IMR-90 (cell line): ENCODE measurements at regions not wholly inside any gene's neighbourhood (a gene's known extent, or its start where the extent isn't known, plus 50 kb on each side); places are given as distances from the start of the nearest gene placed in this dataset.

Experiments
- ATAC-seq: fragments of 200-7000 bp; cut with Tn5 transposase; 2 replicates; pipeline ENCODE4 v1.9.1; 2020; ENCODE audit warnings: low read depth, mild to moderate bottlenecking, moderate library complexity
- BruUV-seq: library from RNA; stranded (reverse); fragments of 400-500 nt; replicated peaks from 2 replicates; lab custom pipeline; 2021; lab: Mats Ljungman, UMichigan
- CTCF ChIA-PET: fragments of 300-600 bp; formaldehyde crosslinking; extraction: SDS; loops from one replicate; lab custom pipeline; 2021; ENCODE audit warnings: antibody characterized with exemption; lab: Yijun Ruan, JAX
- POLR2A ChIA-PET: fragments of 300-600 bp; sonication (Branson Sonifier 250); formaldehyde crosslinking; loops from one replicate; lab custom pipeline; 2022; ENCODE audit warnings: antibody characterized with exemption; ENCODE audit not compliant: unreplicated experiment; lab: Charles Lee
- DNase-seq: peaks from one replicate; pipeline ENCODE4 v3.0.0; 2013
- H2AFZ ChIP-seq: replicated peaks from 2 replicates; pipeline ENCODE3; 2013; ENCODE audit warnings: low read length, mild to moderate bottlenecking; ENCODE audit not compliant: poor library complexity
- H2AK5ac ChIP-seq: 2 replicates; pipeline ENCODE4 v1.6.1; 2013; ENCODE audit warnings: low read depth, low read length, inconsistent platforms
- H2AK9ac ChIP-seq: replicated peaks from 2 replicates; pipeline ENCODE3; 2013; ENCODE audit warnings: mild to moderate bottlenecking, low read depth, low read length, moderate library complexity; ENCODE audit not compliant: poor library complexity
- H2BK120ac ChIP-seq: 2 replicates; pipeline ENCODE4 v1.6.1; 2013; ENCODE audit warnings: low read depth, low read length, inconsistent platforms
- H2BK15ac ChIP-seq: 3 replicates; pipeline ENCODE4 v1.6.1; 2013; ENCODE audit warnings: low read depth, low read length, inconsistent platforms
- H2BK20ac ChIP-seq: 2 replicates; pipeline ENCODE4 v1.6.1; 2013; ENCODE audit warnings: low read depth, mild to moderate bottlenecking, inconsistent platforms, low read length, moderate library complexity
- H2BK5ac ChIP-seq: 2 replicates; pipeline ENCODE4 v1.6.1; 2013; ENCODE audit warnings: mild to moderate bottlenecking, low read depth, low read length, inconsistent platforms; ENCODE audit not compliant: poor library complexity, severe bottlenecking
- H3K14ac ChIP-seq: replicated peaks from 2 replicates; pipeline ENCODE4 v1.6.1; 2013; ENCODE audit warnings: low read depth, low read length, inconsistent platforms
- H3K18ac ChIP-seq: 2 replicates; pipeline ENCODE4 v1.6.1; 2013; ENCODE audit warnings: low read depth, low read length, control low read depth
- H3K23ac ChIP-seq: 2 replicates; pipeline ENCODE4 v1.6.1; 2013; ENCODE audit warnings: low read depth, low read length, inconsistent platforms
- H3K27ac ChIP-seq: 2 replicates; pipeline ENCODE4 v1.5.1; 2013; ENCODE audit warnings: mild to moderate bottlenecking, control low read depth, low read length; ENCODE audit not compliant: insufficient read depth
- H3K27me3 ChIP-seq: 2 replicates; pipeline ENCODE4 v1.6.1; 2013; ENCODE audit warnings: low read length; ENCODE audit not compliant: control insufficient read depth, insufficient read depth
- H3K36me3 ChIP-seq: 2 replicates; pipeline ENCODE4 v1.6.1; 2013; ENCODE audit warnings: low read length, mixed read lengths; ENCODE audit not compliant: control insufficient read depth, insufficient read depth
- H3K4ac ChIP-seq: 2 replicates; pipeline ENCODE4 v1.6.1; 2013; ENCODE audit warnings: low read depth, low read length, inconsistent platforms
- H3K4me1 ChIP-seq: 2 replicates; pipeline ENCODE4 v1.6.1; 2013; ENCODE audit warnings: low read length, mixed read lengths; ENCODE audit not compliant: control insufficient read depth, insufficient read depth
- H3K4me2 ChIP-seq: 2 replicates; pipeline ENCODE4 v1.6.1; 2013; ENCODE audit warnings: low read depth, mild to moderate bottlenecking, control low read depth, low read length, moderate library complexity
- H3K4me3 ChIP-seq: 2 replicates; pipeline ENCODE4 v1.5.1; 2013; ENCODE audit warnings: low read depth, mild to moderate bottlenecking, control low read depth, low read length, moderate library complexity; ENCODE audit not compliant: insufficient read depth
- H3K56ac ChIP-seq: 2 replicates; pipeline ENCODE4 v1.6.1; 2013; ENCODE audit warnings: low read length, inconsistent platforms; ENCODE audit not compliant: insufficient read depth; ENCODE audit errors: extremely low read depth
- H3K79me1 ChIP-seq, 2 experiments: 2 replicates each; pipeline ENCODE4 v1.6.1; 2013; ENCODE audit warnings: low read length in 2 of 2, inconsistent platforms in 1 of 2, low read depth in 1 of 2
- H3K9ac ChIP-seq: 2 replicates; pipeline ENCODE4 v1.6.1; 2013; ENCODE audit warnings: low read depth, low read length, control low read depth
- H3K9me1 ChIP-seq: 2 replicates; pipeline ENCODE4 v1.6.1; 2013; ENCODE audit warnings: low read length, inconsistent platforms; ENCODE audit not compliant: insufficient read depth
- H3K9me3 ChIP-seq: 2 replicates; pipeline ENCODE4 v1.6.1; 2013; ENCODE audit warnings: low read length; ENCODE audit not compliant: control insufficient read depth, insufficient read depth
- H4K20me1 ChIP-seq: 2 replicates; pipeline ENCODE4 v1.6.1; 2013; ENCODE audit warnings: low read length, inconsistent platforms; ENCODE audit not compliant: insufficient read depth
- H4K5ac ChIP-seq: 2 replicates; pipeline ENCODE4 v1.6.1; 2013; ENCODE audit warnings: mild to moderate bottlenecking, low read depth, low read length, control low read depth
- H4K8ac ChIP-seq, 2 experiments: 2 replicates each; pipeline ENCODE4 v1.6.1; 2013; ENCODE audit warnings: low read depth in 2 of 2, low read length in 2 of 2, control low read depth in 1 of 2, inconsistent platforms in 1 of 2
- H4K91ac ChIP-seq: 2 replicates; pipeline ENCODE4 v1.6.1; 2013; ENCODE audit warnings: low read depth, low read length, inconsistent platforms; ENCODE audit not compliant: insufficient read depth
- MAFK ChIP-seq: IDR thresholded peaks from 2 replicates; pipeline ENCODE4 v1.6.1; 2012; ENCODE audit warnings: low read depth, low read length, improper control_type of control experiment
- MXI1 ChIP-seq: IDR thresholded peaks from 2 replicates; pipeline ENCODE4 v1.6.1; 2012; ENCODE audit warnings: low read depth, mild to moderate bottlenecking, low read length, moderate library complexity, borderline replicate concordance
- NFE2L2 ChIP-seq: fragments of 150-350 bp; IDR thresholded peaks from 2 replicates; pipeline ENCODE4 v1.6.1; 2016; ENCODE audit warnings: low read depth, mild to moderate bottlenecking, low read length
- RAD21 ChIP-seq: IDR thresholded peaks from 2 replicates; pipeline ENCODE4 v1.6.1; 2012; ENCODE audit warnings: low read length, improper control_type of control experiment
- RFX5 ChIP-seq: IDR thresholded peaks from 2 replicates; pipeline ENCODE4 v1.8.0; 2012; ENCODE audit warnings: low read depth, mild to moderate bottlenecking, low read length, moderate library complexity
- WGBS, 2 experiments: methylation state at CpG; one replicate each; pipeline versions ENCODE4 v1.1.5 to v1.1.7; 2013; ENCODE audit warnings: missing lambda C conversion rate in 2 of 2; ENCODE audit not compliant: insufficient read length in 1 of 2; ENCODE audit errors: extremely low coverage in 2 of 2; 5-methylcytosine and 5-hydroxymethylcytosine counted together
- dilution Hi-C: fragments of 300-500 bp; cut with HindIII; formaldehyde crosslinking; loops from one replicate; pipeline ENCODE4 v1.14.3; 2018; ENCODE audit warnings: low sequenced_read_pairs; ENCODE audit not compliant: unreplicated experiment
- in situ Hi-C: fragments of 300-500 bp; cut with MboI; formaldehyde crosslinking; loops from 3 replicates; pipeline ENCODE4 v1.14.3; 2019; ENCODE audit warnings: low sequenced_read_pairs, inconsistent platforms, mixed read lengths
- intact Hi-C: fragments of 100-400 bp; cut with micrococcal nuclease; formaldehyde crosslinking; loops from 2 replicates; pipeline ENCODE4 v1.10.0; 2022
- TF ChIP-seq, protein P1 (sequence below): fragments of 150-350 bp; IDR thresholded peaks from 2 replicates; pipeline ENCODE4 v1.6.1; 2016; ENCODE audit warnings: low read depth, mild to moderate bottlenecking, low read length, moderate library complexity, borderline replicate concordance
- TF ChIP-seq, protein P2 (sequence below): conservative IDR thresholded peaks from 2 replicates; pipeline ENCODE4 v1.5.1; 2012; ENCODE audit warnings: mild to moderate bottlenecking, low read depth, low read length, improper control_type of control experiment

GRCh38 chr5:116864157-116864837, 289.7 kb upstream of the SEMA6A start:
- Histone ChIP-seq H3K18ac (no peak overlapping the region), H3K4me3 (no peak overlapping the region), H2AFZ (no peak overlapping the region), H3K4me1 (no peaks in the 10 kb centered on the region), H2BK15ac (no peak overlapping the region), H4K5ac (no peak overlapping the region), H3K9ac (no peak overlapping the region), H3K9me3 (peaks cover 14% of the 10 kb centered on the region), H2BK5ac (no peak overlapping the region), H3K36me3 (no peaks in the 10 kb centered on the region), H3K27ac (no peak overlapping the region), H3K14ac (no peak overlapping the region), H3K4me2 (no peak overlapping the region), H3K9me1 (no peaks in the 10 kb centered on the region), H3K27me3 (no peaks in the 10 kb centered on the region), H2BK20ac (no peak overlapping the region), H3K56ac (no peak overlapping the region), H4K8ac (no peak overlapping the region), H3K79me1 (no peaks in the 10 kb centered on the region), H4K91ac (no peak overlapping the region), H3K23ac (no peak overlapping the region), H2BK120ac (no peak overlapping the region), H2AK9ac (no peak overlapping the region), H4K20me1 (no peaks in the 10 kb centered on the region), H3K4ac (no peak overlapping the region), H2AK5ac (no peak overlapping the region)
- ATAC-seq (no peak), DNase-seq (no peak)
- ChIA-PET POLR2A (no interaction called here), CTCF (no interaction called here)
- no TSS peak for BruUV-seq
- intact Hi-C loops = no loop called here
- dilution Hi-C loops = no loop called here
- no peak for TF ChIP-seq MAFK
- no peak for TF ChIP-seq RAD21
- no peak for TF ChIP-seq NFE2L2
- TF ChIP-seq MXI1 = no peak
- no peak for TF ChIP-seq RFX5
- TF ChIP-seq, protein P1, sequence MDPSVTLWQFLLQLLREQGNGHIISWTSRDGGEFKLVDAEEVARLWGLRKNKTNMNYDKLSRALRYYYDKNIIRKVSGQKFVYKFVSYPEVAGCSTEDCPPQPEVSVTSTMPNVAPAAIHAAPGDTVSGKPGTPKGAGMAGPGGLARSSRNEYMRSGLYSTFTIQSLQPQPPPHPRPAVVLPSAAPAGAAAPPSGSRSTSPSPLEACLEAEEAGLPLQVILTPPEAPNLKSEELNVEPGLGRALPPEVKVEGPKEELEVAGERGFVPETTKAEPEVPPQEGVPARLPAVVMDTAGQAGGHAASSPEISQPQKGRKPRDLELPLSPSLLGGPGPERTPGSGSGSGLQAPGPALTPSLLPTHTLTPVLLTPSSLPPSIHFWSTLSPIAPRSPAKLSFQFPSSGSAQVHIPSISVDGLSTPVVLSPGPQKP = no peak
- TF ChIP-seq, protein P2, sequence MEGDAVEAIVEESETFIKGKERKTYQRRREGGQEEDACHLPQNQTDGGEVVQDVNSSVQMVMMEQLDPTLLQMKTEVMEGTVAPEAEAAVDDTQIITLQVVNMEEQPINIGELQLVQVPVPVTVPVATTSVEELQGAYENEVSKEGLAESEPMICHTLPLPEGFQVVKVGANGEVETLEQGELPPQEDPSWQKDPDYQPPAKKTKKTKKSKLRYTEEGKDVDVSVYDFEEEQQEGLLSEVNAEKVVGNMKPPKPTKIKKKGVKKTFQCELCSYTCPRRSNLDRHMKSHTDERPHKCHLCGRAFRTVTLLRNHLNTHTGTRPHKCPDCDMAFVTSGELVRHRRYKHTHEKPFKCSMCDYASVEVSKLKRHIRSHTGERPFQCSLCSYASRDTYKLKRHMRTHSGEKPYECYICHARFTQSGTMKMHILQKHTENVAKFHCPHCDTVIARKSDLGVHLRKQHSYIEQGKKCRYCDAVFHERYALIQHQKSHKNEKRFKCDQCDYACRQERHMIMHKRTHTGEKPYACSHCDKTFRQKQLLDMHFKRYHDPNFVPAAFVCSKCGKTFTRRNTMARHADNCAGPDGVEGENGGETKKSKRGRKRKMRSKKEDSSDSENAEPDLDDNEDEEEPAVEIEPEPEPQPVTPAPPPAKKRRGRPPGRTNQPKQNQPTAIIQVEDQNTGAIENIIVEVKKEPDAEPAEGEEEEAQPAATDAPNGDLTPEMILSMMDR = no peak
- WGBS, 2 experiments = no CpG with 5 or more reads among the region's 9 CpGs
- in situ Hi-C loops = no loop called here
